Stimulated activated CD4-positive, alpha-beta T cell treated with anti-CD3 and anti-CD28 coated beads, Interleukin-15, amount 100 ng/mL, for 24 hours (primary cell): ENCODE measurements at regions not wholly inside any gene's neighbourhood (a gene's known extent, or its start where the extent isn't known, plus 50 kb on each side); places are given as distances from the start of the nearest gene placed in this dataset.

ENCODE experiments used
- DNase-seq: peaks from one replicate; pipeline ENCODE4 v3.0.0-alpha.2; 2020

DNA sequence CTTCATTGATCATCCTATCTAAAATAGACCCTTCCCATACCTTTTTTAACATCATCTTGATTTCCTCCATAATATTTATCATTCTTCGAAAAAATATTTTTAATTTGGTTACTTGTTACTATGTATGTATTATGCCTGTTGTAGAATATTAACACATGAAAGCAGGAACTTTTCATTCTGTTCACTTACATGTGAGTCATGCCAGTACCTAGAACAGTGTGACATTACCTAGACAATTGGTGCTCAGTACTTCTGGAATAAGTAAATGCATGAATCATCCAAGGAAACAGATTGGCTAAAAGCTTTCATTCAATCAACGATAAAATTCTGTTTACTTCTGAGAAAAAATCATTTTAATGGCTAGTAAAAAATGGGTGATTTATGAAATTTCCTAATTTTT lies 76.4 kb downstream of the CXXC4 start:
- DNase-seq, result no peak

DNA sequence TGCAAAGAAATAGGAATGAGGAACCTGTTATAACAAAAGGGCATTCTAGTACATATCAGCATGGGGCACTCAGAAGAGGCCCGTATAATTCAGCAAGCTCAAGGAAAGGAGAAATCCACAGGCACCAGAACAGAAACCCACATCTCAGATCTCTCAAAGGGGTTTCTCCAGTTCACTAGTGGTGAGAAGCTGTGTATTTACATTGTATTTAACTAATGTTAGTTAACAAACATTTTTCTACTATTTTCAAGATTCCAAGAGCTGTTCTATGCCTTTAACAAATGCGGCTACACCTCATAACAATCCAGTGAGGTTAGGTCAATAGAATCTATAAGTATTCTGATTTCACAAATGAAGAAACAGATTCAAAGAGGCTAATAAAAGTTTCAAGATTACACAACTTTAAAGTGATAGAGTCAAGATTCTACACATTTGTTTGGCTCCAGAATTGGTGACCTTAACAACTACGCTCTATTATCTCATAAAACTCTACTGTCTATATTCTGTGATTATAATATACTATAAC lies 77.3 kb downstream of the CXXC4 start:
- no peak for DNase-seq

DNA sequence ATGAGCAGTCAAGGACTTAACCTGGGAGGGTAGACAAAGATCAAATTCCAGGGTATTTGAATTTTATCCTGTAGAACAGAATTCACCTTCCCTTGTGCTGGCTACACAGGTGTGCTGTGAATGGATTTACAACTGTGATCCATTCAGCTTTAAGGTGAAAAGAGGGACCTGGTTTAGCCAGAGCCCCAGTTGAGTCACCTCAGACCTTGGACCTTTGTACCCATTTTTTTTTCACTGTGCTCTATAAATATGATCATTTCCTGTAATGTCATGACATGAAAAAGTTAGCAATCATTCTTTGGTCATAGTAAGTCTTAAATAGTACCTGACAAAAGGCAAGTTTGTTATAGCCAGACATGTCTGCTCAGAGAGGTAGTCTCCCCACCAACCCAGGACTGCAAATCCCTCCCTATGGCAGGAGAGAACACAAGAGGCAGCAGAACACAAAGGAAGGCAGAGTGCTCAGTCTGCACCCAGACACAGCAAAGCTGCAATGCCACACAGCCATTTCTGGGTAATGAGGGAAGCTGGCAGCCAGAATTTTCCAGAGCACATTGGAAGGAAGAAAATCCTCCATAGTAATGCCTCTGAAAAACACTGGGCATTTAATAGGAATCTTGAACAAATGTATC lies 77.9 kb downstream of the CXXC4 start:
- DNase-seq, result no peak

DNA sequence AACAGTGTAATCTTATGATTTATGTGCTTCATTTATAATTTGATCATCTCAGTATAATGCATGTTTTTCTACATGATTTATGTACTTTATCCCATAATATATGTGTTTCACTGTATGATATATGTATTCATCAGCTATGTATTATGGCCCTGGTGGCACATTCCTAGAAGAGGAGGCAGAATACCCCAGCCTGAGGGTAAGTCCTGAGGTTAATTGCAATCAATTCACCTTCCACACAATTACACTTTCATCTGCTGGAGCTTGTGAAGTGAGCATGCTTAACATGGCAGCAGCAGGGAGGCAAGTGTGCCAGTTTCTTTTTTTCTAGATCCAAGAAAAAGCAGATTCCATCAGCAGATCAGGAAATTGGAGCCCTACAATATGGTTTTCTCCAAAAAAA lies 81.2 kb downstream of the CXXC4 start:
- no peak for DNase-seq

DNA sequence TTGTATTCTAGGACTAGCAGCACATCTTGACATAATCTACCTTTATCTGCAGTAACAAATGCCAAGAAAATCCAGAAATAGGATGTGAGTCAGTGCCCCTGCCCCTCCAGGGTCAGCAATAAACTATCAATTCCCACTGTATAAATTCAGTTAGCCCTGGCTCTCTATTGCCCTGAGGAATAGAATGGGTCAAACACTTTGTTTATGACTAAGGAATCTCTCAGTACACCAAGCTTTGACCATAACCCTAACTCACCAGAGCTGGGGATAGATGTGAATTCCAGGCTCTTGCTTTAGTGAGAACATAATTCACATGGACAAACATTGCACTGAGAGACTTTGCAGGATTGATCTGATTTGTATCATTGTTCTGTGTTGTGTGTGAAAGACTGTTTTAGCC lies 82.3 kb downstream of the CXXC4 start:
- DNase-seq, result no peak

DNA sequence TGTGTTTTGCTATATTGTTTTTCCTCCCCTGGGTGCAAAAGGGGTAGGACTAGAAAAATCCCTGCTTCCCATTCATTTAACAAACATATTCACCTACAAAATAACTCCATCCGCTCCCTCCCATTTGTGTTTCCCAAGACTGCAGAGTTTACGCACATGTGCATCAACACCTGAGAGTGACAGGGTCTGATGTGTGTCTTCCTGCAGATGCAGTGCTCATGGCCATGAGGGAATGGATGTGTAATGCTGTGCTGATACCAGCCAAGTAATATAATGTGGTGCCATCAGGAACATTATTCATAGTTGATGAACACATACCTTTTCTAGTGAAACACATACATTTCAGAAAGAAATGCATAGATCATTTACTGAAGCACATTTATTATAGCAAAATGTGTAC lies 83.2 kb downstream of the CXXC4 start:
- no peak for DNase-seq

DNA sequence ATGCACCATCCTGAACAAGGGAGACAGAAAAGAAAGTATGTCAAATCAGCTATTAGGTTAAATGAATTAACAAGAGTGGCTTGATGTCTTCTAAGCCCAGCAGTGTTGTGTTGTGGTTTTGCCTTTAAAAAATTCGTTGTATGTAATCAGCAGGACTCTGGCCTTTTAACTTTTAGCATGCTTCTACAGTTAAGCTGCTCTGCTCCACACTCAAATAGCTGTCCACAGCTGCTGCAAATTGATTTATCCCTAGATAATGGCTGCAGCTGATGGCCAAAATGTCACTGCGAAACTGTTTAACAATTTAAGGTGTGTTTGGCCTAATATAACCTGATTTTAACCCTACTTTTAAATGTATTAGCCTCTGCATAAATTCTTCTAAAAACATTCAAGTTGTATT lies 85.8 kb downstream of the CXXC4 start:
- no peak for DNase-seq

DNA sequence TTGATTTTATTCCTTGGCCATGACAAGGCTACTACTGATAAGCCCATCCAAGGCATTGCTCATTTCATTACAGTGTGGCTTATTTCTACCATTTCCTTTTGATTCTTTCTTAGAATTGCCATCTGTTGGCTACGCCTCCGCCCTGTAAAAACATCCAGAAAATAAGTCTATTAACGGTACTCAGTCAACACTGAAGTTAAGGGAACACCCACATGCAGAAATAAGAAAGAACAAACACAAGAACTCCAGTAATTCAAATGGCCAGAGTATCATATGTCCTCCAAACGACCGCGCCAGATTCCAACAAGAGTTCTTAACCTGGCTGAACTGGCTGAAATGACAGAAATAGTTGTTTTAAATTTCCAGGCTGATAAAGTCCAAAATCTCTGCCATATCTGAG lies 90.3 kb downstream of the CXXC4 start:
- DNase-seq, result no peak

DNA sequence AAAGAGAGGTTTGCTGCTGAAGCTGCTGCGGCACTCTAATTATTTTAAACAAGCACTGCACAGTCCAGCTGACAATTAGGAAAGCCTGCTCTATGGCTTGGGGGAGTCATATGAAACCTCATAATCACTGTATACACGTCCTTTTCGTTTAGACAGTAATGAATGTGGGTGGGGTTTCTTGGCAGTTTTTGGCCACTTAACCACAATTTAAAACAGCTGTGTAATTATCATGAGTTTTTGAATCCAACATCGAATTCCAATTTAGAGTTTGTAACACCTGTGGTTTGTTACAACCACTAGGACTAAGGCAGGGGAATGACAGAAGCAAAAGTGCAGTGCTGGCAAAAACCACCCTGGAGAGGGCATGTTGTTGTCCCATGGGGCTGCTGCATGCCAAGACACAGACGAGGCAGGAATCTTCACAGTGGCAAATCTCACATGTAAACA lies 99.5 kb downstream of the CXXC4 start:
- DNase-seq, result no peak

DNA sequence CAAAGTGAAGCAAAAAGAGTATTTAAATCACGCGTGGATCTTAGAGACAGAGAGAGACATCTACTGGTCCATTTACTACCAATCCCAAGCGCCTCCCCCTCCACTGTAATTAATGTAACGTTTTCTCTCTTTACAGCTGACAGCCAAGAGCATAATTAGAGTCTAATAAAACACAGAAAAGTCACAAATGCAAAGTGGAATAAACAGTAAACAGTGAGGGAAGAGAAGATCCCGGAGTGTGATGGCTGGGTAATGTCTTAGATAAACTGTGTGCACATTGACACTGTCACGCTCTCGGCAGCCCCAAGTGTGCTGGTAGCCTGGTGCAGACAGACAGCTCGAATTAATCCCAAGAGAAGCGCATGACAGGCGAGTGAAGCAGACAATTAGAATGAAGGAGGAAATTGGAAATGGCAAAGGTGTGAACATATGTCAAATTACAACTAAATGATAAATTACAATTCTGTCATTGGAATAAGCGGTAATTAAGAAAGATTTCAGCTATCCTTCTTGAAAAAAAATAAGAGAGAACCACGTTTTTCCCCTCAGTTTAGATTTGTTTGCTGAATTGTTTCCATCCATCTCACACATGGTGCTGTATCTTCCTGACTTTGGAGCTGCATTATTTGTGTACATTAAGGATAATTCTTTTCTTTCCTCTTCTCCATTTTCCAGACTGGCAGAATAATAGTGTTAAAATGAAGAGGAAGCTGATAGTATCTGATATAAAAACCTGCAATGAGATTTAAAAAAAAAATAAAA lies 100.1 kb downstream of the CXXC4 start:
- DNase-seq, result no peak

DNA sequence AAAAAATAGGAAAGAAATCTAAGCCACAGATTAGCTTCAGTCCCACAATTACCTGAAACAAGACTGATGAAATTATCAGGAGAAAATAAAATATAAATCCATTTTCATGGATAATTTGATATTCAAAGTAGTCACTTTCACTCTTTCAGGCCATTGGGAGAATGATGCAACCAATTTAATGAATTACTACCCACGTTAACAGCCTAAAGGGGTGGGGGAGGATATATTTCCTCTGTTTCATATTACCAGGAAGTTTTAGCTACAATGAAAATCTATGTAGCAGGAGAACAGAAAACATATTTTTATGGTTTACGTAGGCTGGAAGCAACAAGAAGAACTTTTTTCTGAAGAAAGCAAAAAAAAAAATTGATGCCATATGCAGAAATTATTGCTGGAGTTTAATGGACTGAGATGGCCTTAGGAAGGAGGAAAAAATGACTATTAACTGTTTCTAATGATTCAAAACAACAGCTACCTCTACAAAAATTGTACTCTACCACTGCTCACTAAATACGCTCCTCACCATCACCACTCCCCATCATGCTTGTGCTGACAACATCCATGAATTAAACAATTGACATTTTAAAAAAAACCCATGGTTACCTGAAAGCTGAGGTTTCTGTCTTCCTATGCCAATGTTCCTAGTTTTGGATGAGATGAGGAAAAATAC lies 100.9 kb downstream of the CXXC4 start:
- DNase-seq, result no peak

DNA sequence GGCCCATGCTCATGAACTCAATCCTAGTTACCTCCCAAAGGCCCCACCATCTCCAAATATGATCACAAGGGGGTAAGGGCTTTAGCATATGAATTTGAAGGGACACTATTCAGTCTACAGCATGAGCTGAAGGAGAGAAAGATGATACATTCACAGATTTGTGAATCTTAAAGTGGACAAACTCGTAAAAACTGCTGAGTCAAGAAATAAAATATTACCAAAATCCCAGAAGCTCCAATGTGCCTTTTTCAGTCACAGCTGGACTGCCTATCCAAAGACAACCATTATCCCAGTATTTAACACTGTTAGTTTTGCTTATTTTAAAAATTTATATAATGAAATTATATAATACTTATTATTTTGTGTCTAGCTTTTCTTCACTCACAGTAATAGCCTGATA lies 109.0 kb downstream of the CXXC4 start:
- no peak for DNase-seq

DNA sequence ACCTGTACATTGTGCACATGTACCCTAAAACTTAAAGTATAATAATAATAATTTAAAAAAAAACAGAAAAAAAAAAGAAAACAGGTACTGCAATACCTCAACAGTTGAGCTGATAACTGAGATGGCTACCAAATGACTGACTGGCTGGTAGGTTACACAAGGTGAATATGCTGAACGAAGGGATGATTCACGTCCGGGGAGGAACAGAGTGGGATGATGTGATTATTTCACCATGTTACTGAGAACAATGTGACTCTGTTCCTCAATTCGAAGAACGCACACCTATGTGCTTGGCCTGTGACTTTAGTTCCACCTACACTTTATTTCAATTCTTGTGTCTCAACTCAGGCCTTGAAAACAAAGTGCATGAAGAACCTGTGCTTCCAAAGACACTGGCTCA lies 111.7 kb downstream of the CXXC4 start:
- no peak for DNase-seq

DNA sequence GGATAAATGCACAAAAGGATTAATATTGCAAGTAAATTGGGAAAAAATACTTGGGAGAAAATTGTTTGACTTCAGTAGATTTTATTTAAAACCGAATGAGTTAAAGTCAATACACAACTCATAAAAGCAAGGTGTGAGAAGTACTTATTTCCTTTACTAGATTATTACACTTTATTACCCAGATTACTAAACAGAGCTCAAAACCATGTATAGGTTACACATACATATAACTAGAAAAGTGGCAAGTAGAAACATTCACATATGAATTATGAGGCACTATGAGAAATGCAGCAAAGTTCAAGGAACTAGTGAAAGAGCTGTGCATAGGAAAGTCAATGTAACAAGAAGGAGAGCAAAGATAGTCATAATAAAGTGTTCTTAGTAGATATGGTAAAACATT lies 113.0 kb downstream of the CXXC4 start:
- no peak for DNase-seq

DNA sequence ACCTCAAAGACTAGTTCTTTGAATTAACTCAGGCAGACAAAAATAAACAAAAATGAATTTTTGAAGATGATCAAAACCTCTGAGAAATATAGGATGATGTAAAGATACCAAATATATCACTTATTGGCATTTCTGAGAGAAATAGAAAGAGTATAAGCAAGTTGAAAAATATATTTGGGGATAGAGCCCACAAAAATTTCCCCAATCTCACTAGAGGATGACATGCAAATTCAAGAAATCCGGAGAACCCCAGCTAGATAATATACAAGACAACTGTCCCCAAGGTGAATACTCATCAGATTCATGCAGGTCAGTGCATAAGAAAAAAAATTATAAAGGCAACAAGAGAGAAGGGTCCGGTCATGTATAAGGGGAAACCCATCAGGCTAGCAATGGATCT lies 129.1 kb downstream of the CXXC4 start:
- DNase-seq, result no peak

DNA sequence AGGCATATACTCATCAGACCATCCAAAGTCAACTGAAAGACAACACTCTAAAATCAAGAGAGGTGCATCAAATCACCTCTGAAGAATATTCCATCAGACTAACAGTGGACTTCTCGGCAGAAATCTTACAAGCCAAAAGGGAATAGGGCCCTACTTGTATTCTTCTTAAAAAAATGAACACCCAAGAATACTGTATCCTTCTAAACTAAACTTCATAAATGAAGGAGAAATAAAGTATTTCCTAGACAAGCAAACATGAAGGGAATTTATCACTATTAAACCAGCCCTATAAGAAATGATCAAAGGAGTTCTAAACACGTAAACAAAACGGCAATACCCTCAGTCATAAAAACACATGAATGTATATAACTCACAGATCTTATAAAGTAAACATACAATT lies 141.2 kb downstream of the CXXC4 start:
- no peak for DNase-seq

DNA sequence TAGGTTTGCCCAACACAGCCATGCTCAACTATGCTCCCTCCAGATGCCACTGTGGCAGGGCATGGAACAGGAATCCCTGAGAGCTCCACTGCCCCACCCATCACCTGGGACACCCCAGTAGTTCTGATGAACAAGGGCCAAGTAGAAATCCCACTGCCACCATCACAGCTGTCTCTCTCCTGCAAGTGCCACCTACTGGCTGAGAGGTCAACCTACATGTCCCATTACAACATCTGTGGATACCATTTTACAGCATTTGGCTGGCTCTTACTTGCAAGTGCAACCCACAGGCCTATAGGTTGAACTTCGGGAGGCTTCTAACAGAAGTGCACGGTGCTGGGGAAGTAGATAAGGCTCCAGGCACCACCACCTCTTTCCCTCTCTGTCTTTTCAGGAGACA lies 142.5 kb downstream of the CXXC4 start:
- no peak for DNase-seq

DNA sequence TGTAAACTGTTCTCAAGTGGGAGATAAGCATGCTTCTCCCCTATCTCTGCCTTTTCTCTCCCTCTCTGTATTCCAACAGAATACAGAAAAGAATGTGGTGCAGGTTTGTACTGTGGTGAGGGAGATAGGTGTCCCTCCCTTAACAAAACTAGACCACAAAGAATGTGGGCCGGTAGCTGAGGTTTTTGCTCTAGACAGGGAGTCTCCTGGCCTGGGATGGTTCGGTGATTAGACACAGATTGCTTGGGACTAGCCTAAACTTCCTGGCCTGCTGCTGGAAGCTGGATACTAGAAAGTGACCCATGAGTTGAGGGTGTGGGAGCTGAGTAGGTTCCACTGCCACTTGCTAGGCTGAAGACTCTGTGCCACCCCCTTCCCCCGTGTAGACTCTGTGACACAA lies 143.0 kb downstream of the CXXC4 start:
- no peak for DNase-seq

DNA sequence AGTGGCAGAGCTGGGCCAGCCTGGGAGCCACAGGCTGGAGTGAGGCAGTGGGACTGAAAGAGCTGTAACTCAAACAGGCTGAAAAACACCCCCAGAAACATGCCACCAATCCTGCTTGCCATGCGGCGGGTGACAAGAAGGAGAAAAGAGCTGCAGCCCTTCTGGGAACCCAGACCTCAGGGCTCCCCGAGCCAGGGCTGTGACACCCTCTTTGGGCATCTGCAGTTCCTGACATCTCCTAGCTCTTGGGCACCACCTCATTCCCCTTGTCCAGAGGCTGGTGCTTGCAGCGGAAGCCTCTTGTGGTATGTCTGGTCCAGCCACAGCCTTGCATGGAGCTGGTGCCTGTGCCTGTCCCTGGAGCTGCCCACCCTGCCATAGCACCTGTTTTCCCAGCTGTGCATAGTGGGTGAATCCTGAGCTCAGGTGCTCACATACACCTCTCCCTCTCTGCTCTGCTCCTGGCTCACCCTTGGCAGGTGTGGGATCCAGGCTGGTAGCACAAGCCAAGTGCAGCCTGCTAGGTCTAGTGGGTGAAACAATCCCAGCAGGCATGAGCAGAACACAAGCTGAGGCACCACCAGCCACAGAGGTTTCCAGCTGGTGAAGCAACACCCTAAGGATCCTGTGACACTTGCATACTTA lies 149.0 kb downstream of the CXXC4 start:
- DNase-seq, result no peak

DNA sequence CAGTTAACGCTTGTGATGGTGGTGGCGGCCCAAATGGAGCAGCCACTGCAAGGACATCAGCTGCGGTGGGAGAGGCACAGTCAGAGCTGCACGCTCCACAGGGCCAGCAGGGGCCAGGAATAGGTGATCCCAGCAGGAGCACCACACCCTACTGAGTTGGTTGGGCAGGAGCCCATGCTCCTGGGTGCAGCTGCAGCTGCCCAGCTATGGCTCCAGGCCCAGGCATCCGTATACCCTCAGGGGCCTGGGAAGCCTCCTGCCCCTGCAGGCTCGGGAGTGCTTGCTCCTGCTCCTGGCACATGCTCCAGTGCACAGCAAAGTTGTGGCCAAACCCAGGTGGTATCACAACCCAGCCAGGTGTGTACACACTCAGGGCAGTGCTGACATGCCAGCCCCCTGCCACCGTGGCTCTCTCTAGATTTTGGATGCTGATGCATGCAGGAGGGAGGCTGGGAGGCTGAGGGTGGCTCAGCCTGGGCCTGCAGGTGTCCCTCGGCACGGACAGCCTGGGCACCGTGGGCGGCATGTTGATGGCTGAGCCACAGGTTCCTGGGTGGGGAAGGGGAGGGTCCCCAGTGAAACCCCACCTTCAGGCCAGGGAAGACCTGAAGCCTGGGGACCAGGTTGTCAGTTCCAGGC lies 150.2 kb downstream of the CXXC4 start:
- no peak for DNase-seq

DNA sequence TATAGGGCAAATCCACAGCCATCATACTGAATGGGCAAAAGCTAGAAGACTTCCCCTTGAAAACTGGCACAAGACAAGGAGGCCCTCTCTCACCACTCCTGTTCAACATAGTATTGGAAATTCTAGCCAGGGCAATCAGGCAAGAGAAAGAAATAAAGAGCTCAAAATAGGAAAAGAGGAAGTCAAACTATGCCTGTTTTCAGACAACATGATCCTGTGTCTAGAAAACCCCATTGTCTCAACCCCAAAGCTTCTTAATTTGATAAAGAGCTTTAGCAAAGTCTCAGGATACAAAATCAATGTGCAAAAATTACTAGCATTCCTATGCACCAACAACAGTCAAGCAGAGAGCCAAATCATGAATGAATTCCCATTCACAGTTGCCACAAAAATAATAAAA lies 160.3 kb downstream of the CXXC4 start:
- no peak for DNase-seq

DNA sequence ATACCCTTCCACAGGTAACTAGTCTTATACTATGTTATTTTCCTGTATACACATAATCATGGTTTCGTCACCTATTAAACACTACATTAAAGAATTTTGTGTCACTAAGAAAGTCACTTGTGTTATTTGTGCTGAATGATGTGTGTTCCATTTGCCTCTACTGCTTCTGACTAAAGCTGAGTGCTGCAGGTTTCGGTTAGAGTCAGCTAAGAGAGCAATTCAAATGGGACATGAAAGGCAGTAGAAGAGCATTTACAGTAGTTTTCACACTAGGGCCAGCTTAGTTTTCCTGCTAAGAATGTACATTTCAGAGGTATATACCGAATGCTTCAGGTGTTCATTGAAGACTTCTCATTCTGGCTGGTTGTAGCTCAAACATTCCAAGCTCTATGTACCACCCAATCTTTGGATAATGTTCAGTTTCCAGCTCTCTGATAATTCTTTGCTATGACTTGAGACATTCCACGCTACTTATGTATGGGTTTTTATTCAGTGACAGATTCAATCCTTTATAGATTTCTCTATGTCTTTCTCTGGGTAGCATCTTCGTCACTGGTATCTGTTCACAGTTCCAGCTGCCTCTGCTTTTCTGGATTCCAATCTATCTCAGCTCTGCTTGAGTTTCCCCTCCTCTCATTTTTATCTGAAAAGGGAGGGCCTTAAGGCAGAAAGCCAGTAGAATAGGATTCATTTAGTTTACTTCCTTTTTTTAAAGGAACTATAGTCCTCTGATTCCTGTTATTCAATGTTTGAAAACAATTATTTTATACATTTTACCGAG lies 164.4 kb downstream of the CXXC4 start:
- DNase-seq, result no peak
